HepG2 (cell line): ENCODE measurements at regions not wholly inside any gene's neighbourhood (a gene's known extent, or its start where the extent isn't known, plus 50 kb on each side); places are given as distances from the start of the nearest gene placed in this dataset.
A peak's percentile ranks its signal among the peaks of the same experiment; 100 is the strongest.

Source experiments
- ATM ChIP-seq: fragments of 450-650 bp; IDR thresholded peaks from 2 replicates; pipeline ENCODE4 v1.7.1; 2017; ENCODE audit warnings: mild to moderate bottlenecking, borderline replicate concordance
- FOXO1 ChIP-seq: sonication (generic); formaldehyde crosslinking; IDR thresholded peaks from 2 replicates; pipeline ENCODE4 v1.4.0; 2020; ENCODE audit warnings: missing genetic modification reagents
- NFE2L2 ChIP-seq: fragments of 150-350 bp; IDR thresholded peaks from 2 replicates; pipeline ENCODE4 v1.6.1; 2014; ENCODE audit warnings: low read length
- ZNF33B ChIP-seq: sonication (generic); formaldehyde crosslinking; IDR thresholded peaks from 2 replicates; pipeline ENCODE4 v1.5.1; 2020; ENCODE audit warnings: mild to moderate bottlenecking, missing genetic modification reagents
- ZNF547 ChIP-seq: sonication (generic); formaldehyde crosslinking; IDR thresholded peaks from 2 replicates; pipeline ENCODE4 v1.5.1; 2020; ENCODE audit warnings: mild to moderate bottlenecking, missing genetic modification reagents
- ZNF878 ChIP-seq: sonication (generic); formaldehyde crosslinking; IDR thresholded peaks from 2 replicates; pipeline ENCODE4 v1.8.1; 2023; ENCODE audit warnings: mild to moderate bottlenecking, missing genetic modification reagents, moderate library complexity
- TF ChIP-seq, protein P1 (sequence below): sonication (generic); formaldehyde crosslinking; IDR thresholded peaks from 2 replicates; pipeline ENCODE4 v1.8.0; 2022; ENCODE audit warnings: missing genetic modification reagents, mild to moderate bottlenecking, moderate library complexity, borderline replicate concordance
- TF ChIP-seq, protein P2 (sequence below): sonication (generic); formaldehyde crosslinking; IDR thresholded peaks from 2 replicates; pipeline ENCODE4 v1.5.1; 2020; ENCODE audit warnings: mild to moderate bottlenecking, missing genetic modification reagents, moderate library complexity
- TF ChIP-seq, protein P3 (sequence below): sonication (generic); formaldehyde crosslinking; IDR thresholded peaks from 2 replicates; pipeline ENCODE4 v1.4.0; 2020; ENCODE audit warnings: missing genetic modification reagents
- TF ChIP-seq, protein P4 (sequence below): sonication (generic); formaldehyde crosslinking; IDR thresholded peaks from 2 replicates; pipeline ENCODE4 v1.8.1; 2023; ENCODE audit warnings: mild to moderate bottlenecking, inconsistent platforms, moderate library complexity, missing genetic modification reagents, borderline replicate concordance
- TF ChIP-seq, protein P5 (sequence below): sonication (generic); formaldehyde crosslinking; IDR thresholded peaks from 2 replicates; pipeline ENCODE4 v1.4.0; 2020; ENCODE audit warnings: missing genetic modification reagents
- TF ChIP-seq, protein P6 (sequence below): sonication (generic); formaldehyde crosslinking; IDR thresholded peaks from 2 replicates; pipeline ENCODE4 v1.5.1; 2020; ENCODE audit warnings: mild to moderate bottlenecking, moderate library complexity, missing genetic modification reagents
- TF ChIP-seq, protein P7 (sequence below): sonication (generic); formaldehyde crosslinking; conservative IDR thresholded peaks from 2 replicates; pipeline ENCODE4 v1.8.1; 2023; ENCODE audit warnings: missing genetic modification reagents

DNA sequence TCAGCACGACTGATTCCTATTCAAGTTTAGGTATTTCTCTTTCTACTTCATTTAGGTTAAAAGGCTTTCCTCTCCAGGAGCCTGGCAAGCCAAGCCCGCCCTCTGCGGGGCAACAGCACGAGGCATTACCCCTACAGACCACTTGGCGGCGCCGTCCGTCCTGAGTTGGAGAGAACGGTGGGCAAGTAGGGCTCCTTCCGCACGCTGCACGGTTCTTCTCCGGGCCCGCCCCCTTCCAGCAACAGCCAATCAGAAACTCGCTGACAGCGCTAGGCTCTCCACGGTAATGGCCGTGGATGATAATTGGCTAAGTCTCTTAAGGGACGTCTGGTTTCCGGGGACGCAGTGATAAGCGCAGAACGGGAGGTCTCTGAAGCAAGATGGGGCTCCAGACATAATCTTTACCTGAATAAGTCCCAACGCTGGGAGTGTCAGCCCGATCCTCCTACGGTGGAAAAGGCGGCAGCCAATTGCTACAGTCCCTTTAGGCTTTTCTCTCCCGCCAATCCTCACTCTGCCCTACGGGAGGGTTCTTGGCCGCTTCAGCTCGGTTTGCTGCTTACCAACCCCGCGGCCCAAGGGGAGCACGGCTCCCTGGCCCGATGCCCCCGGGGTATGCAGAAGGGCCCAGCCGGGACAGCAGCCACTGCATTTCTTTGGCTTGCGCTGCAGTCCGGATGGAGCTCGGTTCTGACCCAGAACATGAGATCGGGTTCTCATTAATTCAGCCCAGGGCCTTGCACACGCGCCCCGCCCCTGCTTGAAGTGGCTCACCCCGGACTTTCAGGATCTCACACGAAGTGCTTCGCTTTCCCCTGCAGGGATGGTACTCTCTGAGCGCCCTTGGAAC is 206.9 kb upstream of the PKDCC start (continued):
- TF ChIP-seq, protein P1, sequence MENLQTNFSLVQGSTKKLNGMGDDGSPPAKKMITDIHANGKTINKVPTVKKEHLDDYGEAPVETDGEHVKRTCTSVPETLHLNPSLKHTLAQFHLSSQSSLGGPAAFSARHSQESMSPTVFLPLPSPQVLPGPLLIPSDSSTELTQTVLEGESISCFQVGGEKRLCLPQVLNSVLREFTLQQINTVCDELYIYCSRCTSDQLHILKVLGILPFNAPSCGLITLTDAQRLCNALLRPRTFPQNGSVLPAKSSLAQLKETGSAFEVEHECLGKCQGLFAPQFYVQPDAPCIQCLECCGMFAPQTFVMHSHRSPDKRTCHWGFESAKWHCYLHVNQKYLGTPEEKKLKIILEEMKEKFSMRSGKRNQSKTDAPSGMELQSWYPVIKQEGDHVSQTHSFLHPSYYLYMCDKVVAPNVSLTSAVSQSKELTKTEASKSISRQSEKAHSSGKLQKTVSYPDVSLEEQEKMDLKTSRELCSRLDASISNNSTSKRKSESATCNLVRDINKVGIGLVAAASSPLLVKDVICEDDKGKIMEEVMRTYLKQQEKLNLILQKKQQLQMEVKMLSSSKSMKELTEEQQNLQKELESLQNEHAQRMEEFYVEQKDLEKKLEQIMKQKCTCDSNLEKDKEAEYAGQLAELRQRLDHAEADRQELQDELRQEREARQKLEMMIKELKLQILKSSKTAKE (CRISPR knock-in tag), result no peak
- TF ChIP-seq ZNF878 (CRISPR knock-in tag), result no peak
- no peak for TF ChIP-seq ATM
- TF ChIP-seq, protein P2, sequence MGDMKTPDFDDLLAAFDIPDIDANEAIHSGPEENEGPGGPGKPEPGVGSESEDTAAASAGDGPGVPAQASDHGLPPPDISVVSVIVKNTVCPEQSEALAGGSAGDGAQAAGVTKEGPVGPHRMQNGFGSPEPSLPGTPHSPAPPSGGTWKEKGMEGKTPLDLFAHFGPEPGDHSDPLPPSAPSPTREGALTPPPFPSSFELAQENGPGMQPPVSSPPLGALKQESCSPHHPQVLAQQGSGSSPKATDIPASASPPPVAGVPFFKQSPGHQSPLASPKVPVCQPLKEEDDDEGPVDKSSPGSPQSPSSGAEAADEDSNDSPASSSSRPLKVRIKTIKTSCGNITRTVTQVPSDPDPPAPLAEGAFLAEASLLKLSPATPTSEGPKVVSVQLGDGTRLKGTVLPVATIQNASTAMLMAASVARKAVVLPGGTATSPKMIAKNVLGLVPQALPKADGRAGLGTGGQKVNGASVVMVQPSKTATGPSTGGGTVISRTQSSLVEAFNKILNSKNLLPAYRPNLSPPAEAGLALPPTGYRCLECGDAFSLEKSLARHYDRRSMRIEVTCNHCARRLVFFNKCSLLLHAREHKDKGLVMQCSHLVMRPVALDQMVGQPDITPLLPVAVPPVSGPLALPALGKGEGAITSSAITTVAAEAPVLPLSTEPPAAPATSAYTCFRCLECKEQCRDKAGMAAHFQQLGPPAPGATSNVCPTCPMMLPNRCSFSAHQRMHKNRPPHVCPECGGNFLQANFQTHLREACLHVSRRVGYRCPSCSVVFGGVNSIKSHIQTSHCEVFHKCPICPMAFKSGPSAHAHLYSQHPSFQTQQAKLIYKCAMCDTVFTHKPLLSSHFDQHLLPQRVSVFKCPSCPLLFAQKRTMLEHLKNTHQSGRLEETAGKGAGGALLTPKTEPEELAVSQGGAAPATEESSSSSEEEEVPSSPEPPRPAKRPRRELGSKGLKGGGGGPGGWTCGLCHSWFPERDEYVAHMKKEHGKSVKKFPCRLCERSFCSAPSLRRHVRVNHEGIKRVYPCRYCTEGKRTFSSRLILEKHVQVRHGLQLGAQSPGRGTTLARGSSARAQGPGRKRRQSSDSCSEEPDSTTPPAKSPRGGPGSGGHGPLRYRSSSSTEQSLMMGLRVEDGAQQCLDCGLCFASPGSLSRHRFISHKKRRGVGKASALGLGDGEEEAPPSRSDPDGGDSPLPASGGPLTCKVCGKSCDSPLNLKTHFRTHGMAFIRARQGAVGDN, result peak; percentile 92
- TF ChIP-seq ZNF33B (CRISPR knock-in tag), result peak; percentile 78; the same call in 1 of the 2 replicates
- TF ChIP-seq ZNF547 (CRISPR knock-in tag), result peak; percentile 85; the same call in 1 of the 2 replicates
- no peak for TF ChIP-seq NFE2L2
- TF ChIP-seq, protein P3, sequence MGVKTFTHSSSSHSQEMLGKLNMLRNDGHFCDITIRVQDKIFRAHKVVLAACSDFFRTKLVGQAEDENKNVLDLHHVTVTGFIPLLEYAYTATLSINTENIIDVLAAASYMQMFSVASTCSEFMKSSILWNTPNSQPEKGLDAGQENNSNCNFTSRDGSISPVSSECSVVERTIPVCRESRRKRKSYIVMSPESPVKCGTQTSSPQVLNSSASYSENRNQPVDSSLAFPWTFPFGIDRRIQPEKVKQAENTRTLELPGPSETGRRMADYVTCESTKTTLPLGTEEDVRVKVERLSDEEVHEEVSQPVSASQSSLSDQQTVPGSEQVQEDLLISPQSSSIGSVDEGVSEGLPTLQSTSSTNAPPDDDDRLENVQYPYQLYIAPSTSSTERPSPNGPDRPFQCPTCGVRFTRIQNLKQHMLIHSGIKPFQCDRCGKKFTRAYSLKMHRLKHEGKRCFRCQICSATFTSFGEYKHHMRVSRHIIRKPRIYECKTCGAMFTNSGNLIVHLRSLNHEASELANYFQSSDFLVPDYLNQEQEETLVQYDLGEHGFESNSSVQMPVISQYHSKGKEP (CRISPR knock-in tag), result no peak
- TF ChIP-seq, protein P4, sequence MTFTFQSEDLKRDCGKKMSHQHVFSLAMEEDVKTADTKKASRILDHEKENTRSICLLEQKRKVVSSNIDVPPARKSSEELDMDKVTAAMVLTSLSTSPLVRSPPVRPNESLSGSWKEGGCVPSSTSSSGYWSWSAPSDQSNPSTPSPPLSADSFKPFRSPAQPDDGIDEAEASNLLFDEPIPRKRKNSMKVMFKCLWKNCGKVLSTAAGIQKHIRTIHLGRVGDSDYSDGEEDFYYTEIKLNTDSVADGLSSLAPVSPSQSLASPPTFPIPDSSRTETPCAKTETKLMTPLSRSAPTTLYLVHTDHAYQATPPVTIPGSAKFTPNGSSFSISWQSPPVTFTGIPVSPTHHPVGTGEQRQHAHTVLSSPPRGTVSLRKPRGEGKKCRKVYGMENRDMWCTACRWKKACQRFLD, result peak; percentile 24; the same call in 1 of the 2 replicates
- TF ChIP-seq, protein P5, sequence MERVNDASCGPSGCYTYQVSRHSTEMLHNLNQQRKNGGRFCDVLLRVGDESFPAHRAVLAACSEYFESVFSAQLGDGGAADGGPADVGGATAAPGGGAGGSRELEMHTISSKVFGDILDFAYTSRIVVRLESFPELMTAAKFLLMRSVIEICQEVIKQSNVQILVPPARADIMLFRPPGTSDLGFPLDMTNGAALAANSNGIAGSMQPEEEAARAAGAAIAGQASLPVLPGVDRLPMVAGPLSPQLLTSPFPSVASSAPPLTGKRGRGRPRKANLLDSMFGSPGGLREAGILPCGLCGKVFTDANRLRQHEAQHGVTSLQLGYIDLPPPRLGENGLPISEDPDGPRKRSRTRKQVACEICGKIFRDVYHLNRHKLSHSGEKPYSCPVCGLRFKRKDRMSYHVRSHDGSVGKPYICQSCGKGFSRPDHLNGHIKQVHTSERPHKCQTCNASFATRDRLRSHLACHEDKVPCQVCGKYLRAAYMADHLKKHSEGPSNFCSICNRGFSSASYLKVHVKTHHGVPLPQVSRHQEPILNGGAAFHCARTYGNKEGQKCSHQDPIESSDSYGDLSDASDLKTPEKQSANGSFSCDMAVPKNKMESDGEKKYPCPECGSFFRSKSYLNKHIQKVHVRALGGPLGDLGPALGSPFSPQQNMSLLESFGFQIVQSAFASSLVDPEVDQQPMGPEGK (CRISPR knock-in tag), result peak; percentile 49
- TF ChIP-seq FOXO1 (CRISPR knock-in tag), result peak; percentile 52; the same call in 1 of the 2 replicates
- TF ChIP-seq, protein P6, sequence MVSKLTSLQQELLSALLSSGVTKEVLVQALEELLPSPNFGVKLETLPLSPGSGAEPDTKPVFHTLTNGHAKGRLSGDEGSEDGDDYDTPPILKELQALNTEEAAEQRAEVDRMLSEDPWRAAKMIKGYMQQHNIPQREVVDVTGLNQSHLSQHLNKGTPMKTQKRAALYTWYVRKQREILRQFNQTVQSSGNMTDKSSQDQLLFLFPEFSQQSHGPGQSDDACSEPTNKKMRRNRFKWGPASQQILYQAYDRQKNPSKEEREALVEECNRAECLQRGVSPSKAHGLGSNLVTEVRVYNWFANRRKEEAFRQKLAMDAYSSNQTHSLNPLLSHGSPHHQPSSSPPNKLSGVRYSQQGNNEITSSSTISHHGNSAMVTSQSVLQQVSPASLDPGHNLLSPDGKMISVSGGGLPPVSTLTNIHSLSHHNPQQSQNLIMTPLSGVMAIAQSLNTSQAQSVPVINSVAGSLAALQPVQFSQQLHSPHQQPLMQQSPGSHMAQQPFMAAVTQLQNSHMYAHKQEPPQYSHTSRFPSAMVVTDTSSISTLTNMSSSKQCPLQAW (CRISPR knock-in tag), result peak; percentile 97
- TF ChIP-seq, protein P7, sequence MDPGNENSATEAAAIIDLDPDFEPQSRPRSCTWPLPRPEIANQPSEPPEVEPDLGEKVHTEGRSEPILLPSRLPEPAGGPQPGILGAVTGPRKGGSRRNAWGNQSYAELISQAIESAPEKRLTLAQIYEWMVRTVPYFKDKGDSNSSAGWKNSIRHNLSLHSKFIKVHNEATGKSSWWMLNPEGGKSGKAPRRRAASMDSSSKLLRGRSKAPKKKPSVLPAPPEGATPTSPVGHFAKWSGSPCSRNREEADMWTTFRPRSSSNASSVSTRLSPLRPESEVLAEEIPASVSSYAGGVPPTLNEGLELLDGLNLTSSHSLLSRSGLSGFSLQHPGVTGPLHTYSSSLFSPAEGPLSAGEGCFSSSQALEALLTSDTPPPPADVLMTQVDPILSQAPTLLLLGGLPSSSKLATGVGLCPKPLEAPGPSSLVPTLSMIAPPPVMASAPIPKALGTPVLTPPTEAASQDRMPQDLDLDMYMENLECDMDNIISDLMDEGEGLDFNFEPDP (CRISPR knock-in tag), result no peak
